ENCODE measurements at regions not wholly inside any gene's neighbourhood (a gene's known extent, or its start where the extent isn't known, plus 50 kb on each side); places are given as distances from the start of the nearest gene placed in this dataset.

DNA sequence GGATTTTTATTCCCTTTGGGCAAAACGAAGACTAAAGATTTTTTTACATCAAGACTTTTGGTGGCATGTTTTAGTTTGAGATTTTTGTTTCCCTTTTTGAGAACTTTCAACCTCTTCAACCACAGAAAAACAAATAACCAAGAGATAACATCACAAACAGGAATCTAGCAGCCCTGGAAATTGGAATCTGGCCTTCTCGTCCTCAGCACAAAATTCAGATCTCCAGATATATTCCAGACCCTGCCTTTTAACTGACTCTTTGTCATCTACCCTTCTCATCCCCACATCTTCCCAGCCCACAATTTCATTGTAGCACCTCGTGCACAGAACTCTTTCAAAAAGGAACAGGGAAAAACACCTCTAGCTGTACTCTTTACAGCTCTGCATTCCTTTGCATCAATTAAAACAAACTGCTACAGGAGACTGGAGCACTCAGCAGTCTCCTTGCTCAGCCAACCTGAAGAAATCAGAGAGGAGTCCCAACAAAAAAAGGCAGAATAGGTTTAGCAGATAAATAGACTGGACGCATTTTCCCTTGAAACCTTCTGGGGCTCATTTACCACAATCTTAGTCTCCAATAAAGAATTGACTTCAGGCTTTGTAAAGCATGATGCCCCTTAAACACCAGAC is 251.0 kb downstream of the TTLL7 start:
- TF ChIP-seq POLR2A (IDR thresholded peaks at IDR 0.05), result no peak
- TF ChIP-seq, protein P1, sequence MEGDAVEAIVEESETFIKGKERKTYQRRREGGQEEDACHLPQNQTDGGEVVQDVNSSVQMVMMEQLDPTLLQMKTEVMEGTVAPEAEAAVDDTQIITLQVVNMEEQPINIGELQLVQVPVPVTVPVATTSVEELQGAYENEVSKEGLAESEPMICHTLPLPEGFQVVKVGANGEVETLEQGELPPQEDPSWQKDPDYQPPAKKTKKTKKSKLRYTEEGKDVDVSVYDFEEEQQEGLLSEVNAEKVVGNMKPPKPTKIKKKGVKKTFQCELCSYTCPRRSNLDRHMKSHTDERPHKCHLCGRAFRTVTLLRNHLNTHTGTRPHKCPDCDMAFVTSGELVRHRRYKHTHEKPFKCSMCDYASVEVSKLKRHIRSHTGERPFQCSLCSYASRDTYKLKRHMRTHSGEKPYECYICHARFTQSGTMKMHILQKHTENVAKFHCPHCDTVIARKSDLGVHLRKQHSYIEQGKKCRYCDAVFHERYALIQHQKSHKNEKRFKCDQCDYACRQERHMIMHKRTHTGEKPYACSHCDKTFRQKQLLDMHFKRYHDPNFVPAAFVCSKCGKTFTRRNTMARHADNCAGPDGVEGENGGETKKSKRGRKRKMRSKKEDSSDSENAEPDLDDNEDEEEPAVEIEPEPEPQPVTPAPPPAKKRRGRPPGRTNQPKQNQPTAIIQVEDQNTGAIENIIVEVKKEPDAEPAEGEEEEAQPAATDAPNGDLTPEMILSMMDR (IDR thresholded peaks at IDR 0.05 in 4 of 5, conservative IDR thresholded peaks at IDR 0.05 in 1 of 5), result no peak
- DNase-seq, result no peak
- no peak for ATAC-seq
- intact Hi-C loops (cut with DNase I; ENCODE audit: low total_unique reads), result no loop called here
- H3K9me3 ChIP-seq, result no peaks in the 10 kb centered on the region
- H3K27me3 ChIP-seq, result no peaks in the 10 kb centered on the region
- in situ Hi-C loops (cut with MboI; ENCODE audit: low sequenced_read_pairs in 4 of 4), result no loop called here
- H3K4me1 ChIP-seq, result no peaks in the 10 kb centered on the region
- no peaks in the 10 kb centered on the region for H3K36me3 ChIP-seq
- H3K27ac ChIP-seq, result no peak overlapping the region
- no peak overlapping the region for H3K4me3 ChIP-seq

DNA sequence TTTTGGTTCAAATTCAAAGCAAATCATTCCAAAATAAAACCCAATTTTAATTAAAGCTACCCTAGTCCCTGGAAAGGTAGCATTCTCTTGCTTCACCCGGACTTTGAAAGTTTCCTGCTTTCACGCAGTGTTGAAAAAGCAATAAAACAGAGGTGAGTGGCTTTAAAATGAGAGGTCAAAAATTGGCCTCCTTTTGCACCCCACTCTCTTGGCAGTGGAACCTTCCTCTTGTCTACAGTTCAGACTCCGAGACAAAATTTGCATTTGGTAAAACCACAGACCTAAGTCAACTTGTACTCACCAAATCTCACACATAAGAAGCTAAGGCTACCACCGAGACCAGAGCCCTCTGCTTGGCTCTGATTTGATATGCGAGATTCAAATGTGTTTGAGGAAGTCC is 252.7 kb downstream of the TTLL7 start:
- TF ChIP-seq POLR2A (IDR thresholded peaks at IDR 0.05), result no peak
- TF ChIP-seq, protein P1 (IDR thresholded peaks at IDR 0.05 in 4 of 5, conservative IDR thresholded peaks at IDR 0.05 in 1 of 5), result no peak
- in situ Hi-C loops (cut with MboI; ENCODE audit: low sequenced_read_pairs in 4 of 4), result no loop called here
- Histone ChIP-seq H3K27me3 (no peaks in the 10 kb centered on the region), H3K9me3 (no peaks in the 10 kb centered on the region), H3K27ac (no peak overlapping the region), H3K36me3 (no peaks in the 10 kb centered on the region), H3K4me3 (no peak overlapping the region), H3K4me1 (no peaks in the 10 kb centered on the region)
- DNase-seq (no peak), ATAC-seq (no peak)
- intact Hi-C loops (cut with DNase I; ENCODE audit: low total_unique reads), result no loop called here

DNA sequence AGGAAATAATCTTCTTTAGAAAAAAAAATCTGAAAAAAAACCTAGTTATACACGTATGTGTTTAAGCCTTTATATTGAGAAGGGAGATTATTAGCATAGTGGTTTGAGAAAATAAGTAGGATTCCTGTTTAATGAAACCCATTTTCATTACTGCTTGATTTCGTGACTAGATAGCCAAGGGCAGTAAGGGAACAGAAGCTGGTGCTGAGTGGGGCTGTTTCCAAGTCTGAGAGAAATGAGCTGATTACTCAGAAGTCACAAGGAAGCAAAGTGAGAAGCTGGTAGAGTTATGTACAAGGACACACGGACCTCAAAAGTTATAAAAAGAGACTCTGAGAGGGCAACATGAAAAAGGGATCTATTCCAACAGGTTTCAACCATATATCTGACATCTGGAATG is 256.5 kb downstream of the TTLL7 start:
- DNase-seq (no peak), ATAC-seq (no peak)
- Histone ChIP-seq H3K4me3 (no peak overlapping the region), H3K4me1 (no peaks in the 10 kb centered on the region), H3K9me3 (no peaks in the 10 kb centered on the region), H3K27me3 (no peaks in the 10 kb centered on the region), H3K36me3 (no peaks in the 10 kb centered on the region), H3K27ac (no peak overlapping the region)
- intact Hi-C loops (cut with DNase I; ENCODE audit: low total_unique reads) (no loop called here), in situ Hi-C loops (cut with MboI; ENCODE audit: low sequenced_read_pairs in 4 of 4) (no loop called here)
- TF ChIP-seq, protein P1 (IDR thresholded peaks at IDR 0.05 in 4 of 5, conservative IDR thresholded peaks at IDR 0.05 in 1 of 5), result no peak
- no peak for TF ChIP-seq POLR2A (IDR thresholded peaks at IDR 0.05)

DNA sequence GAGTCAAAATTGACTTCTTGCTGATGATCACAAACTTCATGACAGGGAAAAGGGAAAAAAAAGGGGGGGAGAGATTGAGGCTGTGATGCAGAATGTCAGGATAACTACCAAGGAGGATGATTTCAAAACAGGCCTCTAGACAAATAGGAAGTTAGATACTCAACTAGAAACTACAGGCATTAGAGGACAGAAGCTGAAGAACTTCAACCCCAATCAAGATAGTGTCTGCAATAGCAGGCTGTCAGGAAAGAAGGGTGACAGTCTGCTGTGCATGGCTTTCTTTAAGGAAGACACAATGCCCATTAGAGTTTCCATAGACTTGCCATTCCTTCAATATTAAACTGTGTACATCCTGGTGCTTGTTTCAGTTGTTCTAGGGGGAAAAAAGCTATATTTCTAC is 257.2 kb downstream of the TTLL7 start:
- no peaks in the 10 kb centered on the region for H3K36me3 ChIP-seq
- H3K27me3 ChIP-seq, result no peaks in the 10 kb centered on the region
- DNase-seq, result no peak
- H3K27ac ChIP-seq, result no peak overlapping the region
- in situ Hi-C loops (cut with MboI; ENCODE audit: low sequenced_read_pairs in 4 of 4), result no loop called here
- ATAC-seq, result no peak
- H3K4me3 ChIP-seq, result no peak overlapping the region
- intact Hi-C loops (cut with DNase I; ENCODE audit: low total_unique reads), result no loop called here
- no peak for TF ChIP-seq POLR2A (IDR thresholded peaks at IDR 0.05)
- TF ChIP-seq, protein P1 (IDR thresholded peaks at IDR 0.05 in 4 of 5, conservative IDR thresholded peaks at IDR 0.05 in 1 of 5), result no peak
- no peaks in the 10 kb centered on the region for H3K4me1 ChIP-seq
- H3K9me3 ChIP-seq, result no peaks in the 10 kb centered on the region

DNA sequence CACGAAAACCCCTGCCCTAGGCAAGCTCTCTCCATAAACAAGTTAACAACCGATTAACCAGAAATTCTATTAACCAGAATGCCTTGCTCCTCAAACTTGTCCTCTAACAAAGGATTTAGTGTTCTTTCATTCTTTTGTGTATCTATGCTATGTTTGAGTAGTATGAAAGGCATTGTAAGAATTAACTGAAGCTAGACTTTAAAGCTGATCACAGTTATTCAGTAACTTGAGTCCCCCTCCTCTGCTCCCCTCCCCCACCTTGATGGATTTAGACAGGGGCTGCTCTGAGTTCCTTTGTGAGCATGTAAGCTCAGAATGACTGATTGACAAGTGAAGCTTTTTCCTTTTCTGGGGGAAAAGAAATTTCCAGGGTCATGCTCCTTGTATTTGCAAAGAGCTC is 257.6 kb downstream of the TTLL7 start:
- in situ Hi-C loops (cut with MboI; ENCODE audit: low sequenced_read_pairs in 4 of 4) (no loop called here), intact Hi-C loops (cut with DNase I; ENCODE audit: low total_unique reads) (no loop called here)
- DNase-seq (no peak), ATAC-seq (no peak)
- H3K36me3 ChIP-seq, result no peaks in the 10 kb centered on the region
- no peak overlapping the region for H3K4me3 ChIP-seq
- no peaks in the 10 kb centered on the region for H3K27me3 ChIP-seq
- no peak overlapping the region for H3K27ac ChIP-seq
- H3K9me3 ChIP-seq, result no peaks in the 10 kb centered on the region
- no peak for TF ChIP-seq POLR2A (IDR thresholded peaks at IDR 0.05)
- TF ChIP-seq, protein P1 (IDR thresholded peaks at IDR 0.05 in 4 of 5, conservative IDR thresholded peaks at IDR 0.05 in 1 of 5), result no peak
- no peaks in the 10 kb centered on the region for H3K4me1 ChIP-seq

Data from gastrocnemius medialis (tissue), 4 donors.